ENCODE measurements at regions not wholly inside any gene's neighbourhood (a gene's known extent, or its start where the extent isn't known, plus 50 kb on each side); places are given as distances from the start of the nearest gene placed in this dataset.
A peak's percentile ranks its signal among the peaks of the same experiment; 100 is the strongest.

DNA sequence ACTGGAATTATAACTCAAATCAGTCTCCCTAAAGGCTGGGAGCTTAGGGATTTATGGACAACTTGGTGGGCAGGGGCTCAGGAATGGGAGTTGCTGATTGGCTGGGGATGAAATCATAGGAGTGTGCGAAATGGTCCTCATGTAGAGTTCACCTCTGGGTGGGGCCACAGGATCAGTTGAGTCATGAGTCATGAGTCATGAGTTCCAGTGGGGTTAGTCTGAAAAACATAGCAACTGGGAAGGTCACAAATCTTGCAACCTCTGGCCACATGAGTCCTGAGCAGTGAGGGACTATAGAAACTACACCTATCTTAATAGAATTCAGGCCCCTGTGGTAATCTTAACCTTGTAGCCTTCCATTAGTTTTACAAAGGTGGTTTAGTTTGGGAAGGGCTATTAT lies 383.3 kb downstream of the RBM43 start:
- no peak overlapping the region for H3K4me3 ChIP-seq (ENCODE audit: low read depth, low read length)
- DNase-seq (ENCODE audit: low read depth) = peak; percentile 24
- no peak for TF ChIP-seq MYC (IDR thresholded peaks at IDR 0.05; ENCODE audit: low read depth, low read length)
- TF ChIP-seq POLR2A (IDR thresholded peaks at IDR 0.05; ENCODE audit: extremely low read depth, insufficient read length) = no peak
- TF ChIP-seq, protein P1, sequence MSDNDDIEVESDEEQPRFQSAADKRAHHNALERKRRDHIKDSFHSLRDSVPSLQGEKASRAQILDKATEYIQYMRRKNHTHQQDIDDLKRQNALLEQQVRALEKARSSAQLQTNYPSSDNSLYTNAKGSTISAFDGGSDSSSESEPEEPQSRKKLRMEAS (IDR thresholded peaks at IDR 0.05; ENCODE audit: low read depth, low read length) = no peak
- TF ChIP-seq, protein P2, sequence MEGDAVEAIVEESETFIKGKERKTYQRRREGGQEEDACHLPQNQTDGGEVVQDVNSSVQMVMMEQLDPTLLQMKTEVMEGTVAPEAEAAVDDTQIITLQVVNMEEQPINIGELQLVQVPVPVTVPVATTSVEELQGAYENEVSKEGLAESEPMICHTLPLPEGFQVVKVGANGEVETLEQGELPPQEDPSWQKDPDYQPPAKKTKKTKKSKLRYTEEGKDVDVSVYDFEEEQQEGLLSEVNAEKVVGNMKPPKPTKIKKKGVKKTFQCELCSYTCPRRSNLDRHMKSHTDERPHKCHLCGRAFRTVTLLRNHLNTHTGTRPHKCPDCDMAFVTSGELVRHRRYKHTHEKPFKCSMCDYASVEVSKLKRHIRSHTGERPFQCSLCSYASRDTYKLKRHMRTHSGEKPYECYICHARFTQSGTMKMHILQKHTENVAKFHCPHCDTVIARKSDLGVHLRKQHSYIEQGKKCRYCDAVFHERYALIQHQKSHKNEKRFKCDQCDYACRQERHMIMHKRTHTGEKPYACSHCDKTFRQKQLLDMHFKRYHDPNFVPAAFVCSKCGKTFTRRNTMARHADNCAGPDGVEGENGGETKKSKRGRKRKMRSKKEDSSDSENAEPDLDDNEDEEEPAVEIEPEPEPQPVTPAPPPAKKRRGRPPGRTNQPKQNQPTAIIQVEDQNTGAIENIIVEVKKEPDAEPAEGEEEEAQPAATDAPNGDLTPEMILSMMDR (IDR thresholded peaks at IDR 0.05; ENCODE audit: low read depth, low read length) = no peak

DNA sequence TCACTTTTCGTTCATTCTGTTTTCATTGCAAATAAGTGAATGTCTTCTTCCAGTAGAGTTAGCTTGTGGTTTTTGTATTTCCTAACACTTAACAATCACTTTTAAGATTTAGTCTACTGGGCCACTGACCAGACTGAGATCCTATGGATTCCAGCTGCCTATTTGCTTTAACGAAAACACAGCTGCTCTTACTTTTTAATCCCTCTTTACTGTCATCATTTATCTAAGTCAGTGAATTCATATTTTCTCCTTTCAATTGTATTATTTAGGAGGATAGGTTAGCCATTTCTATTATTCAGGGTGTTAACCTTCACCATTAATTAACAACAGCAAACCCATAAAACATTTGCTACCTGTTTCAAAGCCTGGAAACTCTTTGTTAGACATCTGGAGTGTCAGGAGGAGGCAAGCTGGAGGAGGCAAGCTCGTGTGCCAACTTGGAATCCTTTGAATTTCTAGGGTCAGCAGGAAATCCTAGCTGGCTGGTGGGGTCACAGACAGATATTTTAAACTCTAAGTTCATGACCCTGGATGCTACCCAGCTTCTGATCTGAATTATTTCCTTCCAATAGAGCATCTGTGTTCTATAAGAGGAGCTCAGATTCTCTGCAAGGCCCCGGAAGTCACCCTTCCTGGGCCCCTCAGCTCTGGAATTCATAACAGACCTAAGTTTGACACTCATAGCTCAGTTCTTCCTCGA lies 385.3 kb downstream of the RBM43 start:
- TF ChIP-seq, protein P1 (IDR thresholded peaks at IDR 0.05; ENCODE audit: low read depth, low read length) = no peak
- TF ChIP-seq POLR2A (IDR thresholded peaks at IDR 0.05; ENCODE audit: extremely low read depth, insufficient read length) = no peak
- TF ChIP-seq, protein P2 (IDR thresholded peaks at IDR 0.05; ENCODE audit: low read depth, low read length) = no peak
- TF ChIP-seq MYC (IDR thresholded peaks at IDR 0.05; ENCODE audit: low read depth, low read length) = no peak
- DNase-seq (ENCODE audit: low read depth) = no peak
- H3K4me3 ChIP-seq (ENCODE audit: low read depth, low read length) = no peak overlapping the region

DNA sequence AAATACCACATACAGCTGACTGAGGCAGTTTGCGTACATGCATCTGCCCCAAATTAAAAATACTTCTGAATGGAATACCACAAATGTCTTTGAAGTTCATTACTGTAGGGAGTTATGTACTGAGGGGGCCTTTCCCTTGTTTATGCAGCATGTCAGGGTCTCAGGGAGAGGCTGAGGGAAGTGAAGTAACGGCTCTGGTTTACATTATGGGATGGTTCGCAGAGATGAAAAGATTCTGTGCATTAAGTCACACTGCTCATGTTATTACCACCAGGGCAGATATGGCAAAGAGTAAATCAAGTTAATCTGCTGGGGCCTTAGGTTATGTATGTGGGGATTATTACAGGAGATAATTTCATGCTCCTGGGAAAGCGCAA lies 385.9 kb upstream of the RND3 start:
- no peak for DNase-seq (ENCODE audit: low read depth)
- no peak overlapping the region for H3K4me3 ChIP-seq (ENCODE audit: low read depth, low read length)
- TF ChIP-seq MYC (IDR thresholded peaks at IDR 0.05; ENCODE audit: low read depth, low read length) (no peak), POLR2A (IDR thresholded peaks at IDR 0.05; ENCODE audit: extremely low read depth, insufficient read length) (no peak)
- TF ChIP-seq, protein P1 (IDR thresholded peaks at IDR 0.05; ENCODE audit: low read depth, low read length) = no peak
- TF ChIP-seq, protein P2 (IDR thresholded peaks at IDR 0.05; ENCODE audit: low read depth, low read length) = no peak

DNA sequence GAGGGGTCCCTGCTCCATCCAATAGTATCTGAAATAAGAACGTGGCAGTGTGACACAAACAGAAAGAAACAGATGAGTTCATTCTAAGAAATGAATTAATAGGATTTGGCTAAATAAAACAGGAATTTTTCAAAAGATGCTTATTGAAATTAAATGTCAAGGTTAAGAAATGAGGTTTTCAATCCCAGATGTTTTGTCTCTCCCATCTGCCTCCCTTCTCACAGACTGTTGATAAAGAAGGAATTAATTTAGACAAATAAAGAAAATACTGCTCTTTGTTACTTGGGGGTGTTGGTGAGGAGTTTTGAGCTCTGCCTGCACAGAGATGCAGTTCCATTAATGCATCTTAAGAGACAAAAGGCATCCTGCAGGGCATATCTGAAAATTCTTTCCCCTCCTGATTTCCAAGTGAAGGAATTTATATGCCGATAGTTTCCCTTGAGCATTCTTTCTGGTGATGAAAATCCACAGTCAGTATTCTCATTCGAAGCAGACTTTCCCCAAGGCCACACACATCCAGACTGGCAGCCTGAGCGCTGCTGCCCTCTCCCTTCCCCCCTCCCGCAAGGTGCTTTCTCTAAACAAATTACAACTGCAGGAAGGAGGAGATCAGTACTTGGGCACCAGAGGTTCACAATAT lies 385.4 kb upstream of the RND3 start:
- H3K4me3 ChIP-seq (ENCODE audit: low read depth, low read length) = no peak overlapping the region
- TF ChIP-seq MYC (IDR thresholded peaks at IDR 0.05; ENCODE audit: low read depth, low read length) (no peak), POLR2A (IDR thresholded peaks at IDR 0.05; ENCODE audit: extremely low read depth, insufficient read length) (no peak)
- TF ChIP-seq, protein P2 (IDR thresholded peaks at IDR 0.05; ENCODE audit: low read depth, low read length) = no peak
- TF ChIP-seq, protein P1 (IDR thresholded peaks at IDR 0.05; ENCODE audit: low read depth, low read length) = no peak
- no peak for DNase-seq (ENCODE audit: low read depth)

DNA sequence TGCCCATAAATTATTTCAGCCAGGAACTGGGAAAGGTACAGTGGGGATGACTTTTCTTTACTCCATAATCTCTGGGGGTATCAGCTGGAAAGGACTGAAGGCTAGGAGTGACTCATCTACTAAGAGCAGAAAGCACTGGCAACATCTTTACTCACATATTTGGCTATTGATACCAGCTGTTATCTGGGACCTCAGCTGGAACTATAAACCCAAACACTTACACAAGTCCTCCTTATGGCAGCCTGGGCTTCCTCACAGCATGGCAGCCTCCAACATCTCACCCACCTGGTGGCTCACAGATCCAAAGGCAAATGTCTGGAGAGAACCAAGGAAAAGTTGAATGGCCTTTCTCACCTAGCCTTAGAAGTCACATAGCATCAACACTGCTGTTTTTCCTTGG lies 379.0 kb upstream of the RND3 start:
- TF ChIP-seq POLR2A (IDR thresholded peaks at IDR 0.05; ENCODE audit: extremely low read depth, insufficient read length) = no peak
- TF ChIP-seq, protein P2 (IDR thresholded peaks at IDR 0.05; ENCODE audit: low read depth, low read length) = no peak
- TF ChIP-seq, protein P1 (IDR thresholded peaks at IDR 0.05; ENCODE audit: low read depth, low read length) = no peak
- no peak for TF ChIP-seq MYC (IDR thresholded peaks at IDR 0.05; ENCODE audit: low read depth, low read length)
- DNase-seq (ENCODE audit: low read depth) = no peak

More for the DNA sequence above, 379.0 kb upstream of the RND3 start:
- no peak overlapping the region for H3K4me3 ChIP-seq (ENCODE audit: low read depth, low read length)

All from NB4 (cell line).